Adrenal gland (tissue), 9 donors: ENCODE measurements at regions not wholly inside any gene's neighbourhood (a gene's known extent, or its start where the extent isn't known, plus 50 kb on each side); places are given as distances from the start of the nearest gene placed in this dataset.

Experiments used
- DNase-seq, 7 donors: peaks; one replicate each; pipeline ENCODE4 v3.0.0-alpha.2; 2019 to 2020
- H3K27ac ChIP-seq, 5 donors: fragments of 200-600 bp; sonication (generic) in 4 of 5; 1 replicate in 3 of 5; 2 replicates in 2 of 5; pipeline versions ENCODE4 v1.5.1 to v1.8.0; 2016 to 2020; ENCODE audit warnings: mild to moderate bottlenecking in 1 of 5
- H3K27me3 ChIP-seq: fragments of 200-600 bp; 2 replicates; pipeline ENCODE4 v1.8.0; 2021
- H3K36me3 ChIP-seq, 2 donors: fragments of 200-600 bp; replicated peaks in 1 of 2; 1 replicate in 1 of 2; 2 replicates in 1 of 2; pipeline versions ENCODE4 v1.5.1 to v1.8.0; 2018 to 2022
- H3K4me1 ChIP-seq, 2 donors: fragments of 200-600 bp; replicated peaks in 1 of 2; 1 replicate in 1 of 2; 2 replicates in 1 of 2; pipeline versions ENCODE4 v1.5.1 to v1.8.0; 2018 to 2021
- H3K4me3 ChIP-seq, 4 donors: fragments of 200-600 bp; sonication (generic) in 3 of 4; one replicate each; pipeline ENCODE4 v1.5.1; 2016 to 2018
- H3K9me3 ChIP-seq, 3 donors: fragments of 200-600 bp; sonication (generic) in 1 of 3; replicated peaks in 1 of 3; 1 replicate in 2 of 3; 2 replicates in 1 of 3; pipeline versions ENCODE4 v1.5.1 to v1.8.0; 2016 to 2021
- POLR2A ChIP-seq, 2 donors: fragments of 450-650 bp; IDR thresholded peaks; one replicate each; pipeline ENCODE4 v1.6.1; 2017; ENCODE audit warnings: antibody characterized with exemption in 2 of 2, mild to moderate bottlenecking in 2 of 2, moderate library complexity in 1 of 2
- WGBS, 4 donors: extraction: QIAGEN DNeasy Blood & Tissue Kit in 2 of 4; methylation state at CpG; one replicate each; pipeline versions ENCODE4 v1.1.5 to v1.1.7; 2013 to 2017; 5-methylcytosine and 5-hydroxymethylcytosine counted together
- intact Hi-C, 2 donors: fragments of 100-400 bp; cut with DNase I; formaldehyde crosslinking; loops; one replicate each; pipeline versions ENCODE4 v1.14.1 to v1.15.0; 2022 to 2023
- TF ChIP-seq, protein P1 (sequence below), 6 experiments: fragments of 450-650 bp in 4 of 6; fragments of 200-600 bp in 2 of 6; sonication (generic) in 1 of 6; IDR thresholded peaks; 1 replicate in 5 of 6; 2 replicates in 1 of 6; pipeline versions ENCODE4 v1.5.1 to v1.8.0; 2016 to 2021; ENCODE audit warnings: antibody characterized with exemption in 6 of 6, mild to moderate bottlenecking in 2 of 6, moderate library complexity in 1 of 6
- donor health status: healthy with polysubstance abuse.
- donor health status: Bipolar disorder and iron deficiency.
- donor health status: DM: yes; HTN: yes; CAD: no.
- donor health status: DM: no; HTN: no; CAD: no.
- donor health status: DM: no; HTN: no; CAD: no.

DNA sequence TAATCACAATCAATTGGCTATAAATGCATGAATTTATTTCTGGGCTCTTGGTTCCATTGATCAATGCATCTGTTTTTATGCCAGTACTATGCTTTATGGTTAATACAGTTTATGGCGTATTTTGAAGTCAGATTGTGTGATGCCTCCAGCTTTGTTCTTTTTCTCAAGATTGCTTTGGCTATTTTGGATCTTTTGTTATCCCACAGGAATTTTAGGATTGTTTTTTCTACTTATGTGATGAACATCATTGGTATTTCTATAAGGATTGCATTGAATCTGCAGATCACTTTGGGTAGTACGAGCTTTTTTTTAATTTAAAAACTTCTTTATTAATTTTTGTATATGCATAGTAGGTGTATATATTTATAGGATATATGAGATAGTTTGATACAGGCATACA lies 338.7 kb upstream of the IGFBP7 start:
- no peak overlapping the region for H3K4me3 ChIP-seq
- peaks cover 0 to 7% (median 6%) of the 10 kb centered on the region in 3 donors for H3K9me3 ChIP-seq
- no peaks in the 10 kb centered on the region for H3K36me3 ChIP-seq
- no peak overlapping the region for H3K27ac ChIP-seq
- 38 to 46% (median 41%) methylated on average over 2 of the region's 2 CpGs for WGBS, 4 donors
- no peaks in the 10 kb centered on the region for H3K4me1 ChIP-seq
- TF ChIP-seq POLR2A (IDR thresholded peaks at IDR 0.05), result no peak
- TF ChIP-seq, protein P1, sequence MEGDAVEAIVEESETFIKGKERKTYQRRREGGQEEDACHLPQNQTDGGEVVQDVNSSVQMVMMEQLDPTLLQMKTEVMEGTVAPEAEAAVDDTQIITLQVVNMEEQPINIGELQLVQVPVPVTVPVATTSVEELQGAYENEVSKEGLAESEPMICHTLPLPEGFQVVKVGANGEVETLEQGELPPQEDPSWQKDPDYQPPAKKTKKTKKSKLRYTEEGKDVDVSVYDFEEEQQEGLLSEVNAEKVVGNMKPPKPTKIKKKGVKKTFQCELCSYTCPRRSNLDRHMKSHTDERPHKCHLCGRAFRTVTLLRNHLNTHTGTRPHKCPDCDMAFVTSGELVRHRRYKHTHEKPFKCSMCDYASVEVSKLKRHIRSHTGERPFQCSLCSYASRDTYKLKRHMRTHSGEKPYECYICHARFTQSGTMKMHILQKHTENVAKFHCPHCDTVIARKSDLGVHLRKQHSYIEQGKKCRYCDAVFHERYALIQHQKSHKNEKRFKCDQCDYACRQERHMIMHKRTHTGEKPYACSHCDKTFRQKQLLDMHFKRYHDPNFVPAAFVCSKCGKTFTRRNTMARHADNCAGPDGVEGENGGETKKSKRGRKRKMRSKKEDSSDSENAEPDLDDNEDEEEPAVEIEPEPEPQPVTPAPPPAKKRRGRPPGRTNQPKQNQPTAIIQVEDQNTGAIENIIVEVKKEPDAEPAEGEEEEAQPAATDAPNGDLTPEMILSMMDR (IDR thresholded peaks at IDR 0.05), result no peak
- DNase-seq, result no peak
- no peaks in the 10 kb centered on the region for H3K27me3 ChIP-seq
- intact Hi-C loops, result no loop called here

DNA sequence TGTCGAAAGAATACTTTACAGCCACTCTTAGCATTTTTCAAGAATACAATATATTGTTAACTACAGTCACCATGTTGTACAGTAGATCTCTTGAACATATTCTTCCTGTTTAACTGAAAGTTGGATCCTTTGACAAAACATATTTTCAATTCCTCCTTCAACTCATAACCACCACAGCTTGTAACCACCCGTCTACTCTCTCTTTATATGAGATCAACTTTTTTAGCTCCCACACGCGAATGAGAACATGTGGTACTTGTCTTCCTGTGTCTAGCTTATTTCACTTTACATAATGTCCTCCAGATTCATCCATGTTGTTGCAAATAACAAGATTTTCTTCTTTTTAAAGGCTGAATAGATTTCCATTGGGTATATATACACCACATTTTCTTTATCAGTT lies 338.3 kb upstream of the IGFBP7 start:
- TF ChIP-seq POLR2A (IDR thresholded peaks at IDR 0.05), result no peak
- 75 to 89% (median 80%) methylated on average over 4 of the region's 4 CpGs for WGBS, 4 donors
- Histone ChIP-seq H3K27me3 (no peaks in the 10 kb centered on the region), H3K4me1 (no peaks in the 10 kb centered on the region), H3K4me3 (no peak overlapping the region), H3K36me3 (no peaks in the 10 kb centered on the region), H3K27ac (no peak overlapping the region), H3K9me3 (peaks cover 0 to 7% (median 6%) of the 10 kb centered on the region in 3 donors)
- no peak for DNase-seq
- intact Hi-C loops, result no loop called here

DNA sequence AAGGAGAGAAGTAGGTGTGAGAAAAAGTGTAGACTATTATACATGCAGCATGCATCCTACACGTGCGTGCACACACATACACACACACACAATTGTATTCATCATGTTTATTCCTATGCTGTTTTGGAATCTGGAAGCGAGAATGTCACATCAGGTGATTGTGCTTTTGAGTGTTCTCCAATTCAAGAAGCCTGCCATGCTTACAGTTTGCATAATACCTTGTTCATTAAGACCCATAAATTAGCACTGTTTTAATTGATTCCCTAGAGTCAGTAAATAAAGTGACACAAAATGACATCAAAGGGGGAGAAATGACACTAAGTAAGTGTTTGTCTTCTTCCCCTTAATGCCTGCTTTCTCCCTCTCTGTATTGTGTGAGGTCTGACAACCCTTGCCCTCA lies 336.1 kb upstream of the IGFBP7 start:
- no peak for DNase-seq
- WGBS, 4 donors, result 72 to 85% (median 80%) methylated on average over 3 of the region's 3 CpGs
- no peaks in the 10 kb centered on the region for H3K27me3 ChIP-seq
- H3K9me3 ChIP-seq, result no peaks in the 10 kb centered on the region
- H3K4me1 ChIP-seq, result no peaks in the 10 kb centered on the region
- no peaks in the 10 kb centered on the region for H3K36me3 ChIP-seq
- TF ChIP-seq, protein P1 (IDR thresholded peaks at IDR 0.05), result no peak
- no peak for TF ChIP-seq POLR2A (IDR thresholded peaks at IDR 0.05)
- H3K4me3 ChIP-seq, result no peak overlapping the region
- H3K27ac ChIP-seq, result no peak overlapping the region
- intact Hi-C loops, result no loop called here

DNA sequence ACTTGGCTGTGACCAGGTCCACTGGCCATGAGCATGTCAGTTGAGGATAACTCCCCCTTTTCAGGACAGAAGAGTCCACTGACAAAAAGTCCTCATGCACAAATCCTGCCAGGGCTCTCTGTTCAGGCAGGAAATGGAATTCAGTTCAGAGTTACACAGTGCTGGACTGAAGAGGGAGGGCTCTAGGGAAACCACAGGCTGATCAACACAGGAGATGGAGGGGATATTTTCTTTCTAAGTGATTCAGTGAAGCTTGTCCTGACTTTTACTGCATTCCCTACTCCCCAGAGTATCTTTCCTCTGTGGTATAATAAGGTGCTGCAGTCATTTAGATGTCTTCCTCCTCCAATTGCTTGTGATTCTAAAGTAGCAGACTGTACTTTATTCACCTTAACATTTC lies 335.5 kb upstream of the IGFBP7 start:
- no peak overlapping the region for H3K4me3 ChIP-seq
- H3K27me3 ChIP-seq, result no peaks in the 10 kb centered on the region
- TF ChIP-seq, protein P1 (IDR thresholded peaks at IDR 0.05), result no peak
- intact Hi-C loops, result no loop called here
- H3K27ac ChIP-seq, result no peak overlapping the region
- no peaks in the 10 kb centered on the region for H3K36me3 ChIP-seq
- H3K9me3 ChIP-seq, result no peaks in the 10 kb centered on the region
- no peaks in the 10 kb centered on the region for H3K4me1 ChIP-seq
- no peak for DNase-seq

DNA sequence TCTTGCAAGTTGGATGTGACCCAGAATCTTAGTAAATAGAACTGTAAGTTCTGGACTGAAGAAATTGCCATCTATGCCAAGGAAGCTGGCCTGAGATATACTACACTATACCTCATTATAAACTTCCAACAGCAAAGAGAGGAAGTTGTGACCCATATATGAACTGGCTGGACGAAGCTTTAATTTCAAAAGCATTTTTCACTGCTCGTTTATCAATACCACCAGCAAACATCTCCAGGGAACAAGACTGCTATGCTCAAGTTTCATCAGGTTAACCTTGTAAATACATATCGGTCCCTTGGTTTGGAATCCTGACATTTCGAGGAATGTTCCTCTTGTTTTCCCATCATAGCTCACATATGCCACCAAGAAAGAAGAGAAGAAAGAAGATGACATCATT lies 334.5 kb upstream of the IGFBP7 start:
- Histone ChIP-seq H3K9me3 (no peaks in the 10 kb centered on the region), H3K36me3 (no peaks in the 10 kb centered on the region), H3K27me3 (no peaks in the 10 kb centered on the region), H3K4me3 (no peak overlapping the region), H3K27ac (no peak overlapping the region), H3K4me1 (no peaks in the 10 kb centered on the region)
- DNase-seq, result no peak
- WGBS, 4 donors, result 48 to 63% (median 59%) methylated on average over 4 of the region's 4 CpGs
- TF ChIP-seq, protein P1 (IDR thresholded peaks at IDR 0.05), result no peak
- no peak for TF ChIP-seq POLR2A (IDR thresholded peaks at IDR 0.05)
- intact Hi-C loops, result no loop called here
